ENCODE measurements at regions not wholly inside any gene's neighbourhood (a gene's known extent, or its start where the extent isn't known, plus 50 kb on each side); places are given as distances from the start of the nearest gene placed in this dataset.

DNA sequence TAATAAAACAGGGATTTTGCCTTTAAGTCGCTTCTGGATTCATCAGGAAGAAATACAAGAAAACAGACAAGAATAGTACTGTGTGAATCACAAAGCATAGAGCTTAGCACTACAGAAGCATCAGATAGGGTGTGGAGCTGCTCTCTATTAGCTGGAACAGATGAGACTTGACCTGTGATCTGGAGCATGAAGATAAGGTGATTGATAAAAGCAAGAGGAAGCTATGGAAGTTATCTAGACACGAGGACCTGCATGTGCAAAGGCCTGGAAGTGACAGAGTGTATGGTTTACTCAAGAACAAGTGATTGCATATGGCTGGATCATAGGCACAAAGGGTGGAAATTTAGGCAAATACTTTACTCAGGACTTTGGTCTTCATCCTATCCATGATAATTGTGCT, 112.9 kb upstream of the MLIP start:
- TF ChIP-seq, protein P1, sequence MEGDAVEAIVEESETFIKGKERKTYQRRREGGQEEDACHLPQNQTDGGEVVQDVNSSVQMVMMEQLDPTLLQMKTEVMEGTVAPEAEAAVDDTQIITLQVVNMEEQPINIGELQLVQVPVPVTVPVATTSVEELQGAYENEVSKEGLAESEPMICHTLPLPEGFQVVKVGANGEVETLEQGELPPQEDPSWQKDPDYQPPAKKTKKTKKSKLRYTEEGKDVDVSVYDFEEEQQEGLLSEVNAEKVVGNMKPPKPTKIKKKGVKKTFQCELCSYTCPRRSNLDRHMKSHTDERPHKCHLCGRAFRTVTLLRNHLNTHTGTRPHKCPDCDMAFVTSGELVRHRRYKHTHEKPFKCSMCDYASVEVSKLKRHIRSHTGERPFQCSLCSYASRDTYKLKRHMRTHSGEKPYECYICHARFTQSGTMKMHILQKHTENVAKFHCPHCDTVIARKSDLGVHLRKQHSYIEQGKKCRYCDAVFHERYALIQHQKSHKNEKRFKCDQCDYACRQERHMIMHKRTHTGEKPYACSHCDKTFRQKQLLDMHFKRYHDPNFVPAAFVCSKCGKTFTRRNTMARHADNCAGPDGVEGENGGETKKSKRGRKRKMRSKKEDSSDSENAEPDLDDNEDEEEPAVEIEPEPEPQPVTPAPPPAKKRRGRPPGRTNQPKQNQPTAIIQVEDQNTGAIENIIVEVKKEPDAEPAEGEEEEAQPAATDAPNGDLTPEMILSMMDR (IDR thresholded peaks at IDR 0.05): no peak
- TF ChIP-seq SP1 (CRISPR knock-in tag; conservative IDR thresholded peaks at IDR 0.05): no peak
- TF ChIP-seq ATF1 (CRISPR knock-in tag; IDR thresholded peaks at IDR 0.05): no peak
- no peak for TF ChIP-seq NFE2L1 (CRISPR knock-in tag; IDR thresholded peaks at IDR 0.05)
- TF ChIP-seq NFYB (CRISPR knock-in tag; conservative IDR thresholded peaks at IDR 0.05; ENCODE audit: low read depth): no peak
- no peak for TF ChIP-seq TEAD4 (CRISPR knock-in tag; IDR thresholded peaks at IDR 0.05)
- TF ChIP-seq, protein P2, sequence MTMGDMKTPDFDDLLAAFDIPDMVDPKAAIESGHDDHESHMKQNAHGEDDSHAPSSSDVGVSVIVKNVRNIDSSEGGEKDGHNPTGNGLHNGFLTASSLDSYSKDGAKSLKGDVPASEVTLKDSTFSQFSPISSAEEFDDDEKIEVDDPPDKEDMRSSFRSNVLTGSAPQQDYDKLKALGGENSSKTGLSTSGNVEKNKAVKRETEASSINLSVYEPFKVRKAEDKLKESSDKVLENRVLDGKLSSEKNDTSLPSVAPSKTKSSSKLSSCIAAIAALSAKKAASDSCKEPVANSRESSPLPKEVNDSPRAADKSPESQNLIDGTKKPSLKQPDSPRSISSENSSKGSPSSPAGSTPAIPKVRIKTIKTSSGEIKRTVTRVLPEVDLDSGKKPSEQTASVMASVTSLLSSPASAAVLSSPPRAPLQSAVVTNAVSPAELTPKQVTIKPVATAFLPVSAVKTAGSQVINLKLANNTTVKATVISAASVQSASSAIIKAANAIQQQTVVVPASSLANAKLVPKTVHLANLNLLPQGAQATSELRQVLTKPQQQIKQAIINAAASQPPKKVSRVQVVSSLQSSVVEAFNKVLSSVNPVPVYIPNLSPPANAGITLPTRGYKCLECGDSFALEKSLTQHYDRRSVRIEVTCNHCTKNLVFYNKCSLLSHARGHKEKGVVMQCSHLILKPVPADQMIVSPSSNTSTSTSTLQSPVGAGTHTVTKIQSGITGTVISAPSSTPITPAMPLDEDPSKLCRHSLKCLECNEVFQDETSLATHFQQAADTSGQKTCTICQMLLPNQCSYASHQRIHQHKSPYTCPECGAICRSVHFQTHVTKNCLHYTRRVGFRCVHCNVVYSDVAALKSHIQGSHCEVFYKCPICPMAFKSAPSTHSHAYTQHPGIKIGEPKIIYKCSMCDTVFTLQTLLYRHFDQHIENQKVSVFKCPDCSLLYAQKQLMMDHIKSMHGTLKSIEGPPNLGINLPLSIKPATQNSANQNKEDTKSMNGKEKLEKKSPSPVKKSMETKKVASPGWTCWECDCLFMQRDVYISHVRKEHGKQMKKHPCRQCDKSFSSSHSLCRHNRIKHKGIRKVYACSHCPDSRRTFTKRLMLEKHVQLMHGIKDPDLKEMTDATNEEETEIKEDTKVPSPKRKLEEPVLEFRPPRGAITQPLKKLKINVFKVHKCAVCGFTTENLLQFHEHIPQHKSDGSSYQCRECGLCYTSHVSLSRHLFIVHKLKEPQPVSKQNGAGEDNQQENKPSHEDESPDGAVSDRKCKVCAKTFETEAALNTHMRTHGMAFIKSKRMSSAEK (CRISPR knock-in tag; IDR thresholded peaks at IDR 0.05; ENCODE audit: borderline replicate concordance): no peak
- no peak for TF ChIP-seq FOXP1 (CRISPR knock-in tag; IDR thresholded peaks at IDR 0.05; ENCODE audit: borderline replicate concordance)
- no peak for TF ChIP-seq NR3C1 (CRISPR knock-in tag; conservative IDR thresholded peaks at IDR 0.05; ENCODE audit: low read depth)

All from WTC11 (cell line).